Activated naive CD4-positive, alpha-beta T cell treated with anti-CD3 and anti-CD28 coated beads, Interleukin-2, amount 10 ng/mL, durations not matched to agents 7 days and 5 days (primary cell): ENCODE measurements at regions not wholly inside any gene's neighbourhood (a gene's known extent, or its start where the extent isn't known, plus 50 kb on each side); places are given as distances from the start of the nearest gene placed in this dataset.
"Not testable (repeated sequence)": the region's sequence is repeated elsewhere in the genome, so short reads cannot be mapped to it uniquely, and the experiment has no call there.

Source experiments
- CTCF ChIA-PET: fragments of 350-600 bp; sonication (Branson Sonifier 250); formaldehyde crosslinking; loops from one replicate; lab custom pipeline; 2021; ENCODE audit warnings: antibody characterized with exemption; lab: Charles Lee
- DNase-seq: peaks from one replicate; pipeline ENCODE4 v3.0.0-alpha.2; 2020
- H3K27ac Mint-ChIP-seq: one replicate; pipeline ENCODE4 v1.8.0; 2021; ENCODE audit warnings: mild to moderate bottlenecking, moderate library complexity, mixed read lengths
- H3K27me3 Mint-ChIP-seq: one replicate; pipeline ENCODE4 v1.8.0; 2021; ENCODE audit warnings: mild to moderate bottlenecking, mixed read lengths
- H3K36me3 Mint-ChIP-seq: one replicate; pipeline ENCODE4 v1.8.0; 2021; ENCODE audit warnings: mixed read lengths
- H3K4me1 Mint-ChIP-seq: one replicate; pipeline ENCODE4 v1.8.0; 2021; ENCODE audit warnings: mixed read lengths
- H3K4me3 Mint-ChIP-seq: one replicate; pipeline ENCODE4 v1.8.0; 2021; ENCODE audit warnings: mild to moderate bottlenecking, moderate library complexity, mixed read lengths
- H3K9me3 Mint-ChIP-seq: one replicate; pipeline ENCODE4 v1.8.0; 2021; ENCODE audit warnings: mixed read lengths

- CTCF ChIA-PET: no interaction called here
- H3K27ac Mint-ChIP-seq: no peak overlapping the region
- H3K36me3 Mint-ChIP-seq: no peaks in the 10 kb centered on the region
- no peak overlapping the region for H3K4me3 Mint-ChIP-seq
- peaks cover 2% of the 10 kb centered on the region for H3K9me3 Mint-ChIP-seq
- H3K27me3 Mint-ChIP-seq: peaks cover 4% of the 10 kb centered on the region
- H3K4me1 Mint-ChIP-seq: peaks cover 3% of the 10 kb centered on the region
- no peak for DNase-seq
Measured at GRCh38 chr11:13135385-13136271, 126.5 kb downstream of the RASSF10 start.

DNA sequence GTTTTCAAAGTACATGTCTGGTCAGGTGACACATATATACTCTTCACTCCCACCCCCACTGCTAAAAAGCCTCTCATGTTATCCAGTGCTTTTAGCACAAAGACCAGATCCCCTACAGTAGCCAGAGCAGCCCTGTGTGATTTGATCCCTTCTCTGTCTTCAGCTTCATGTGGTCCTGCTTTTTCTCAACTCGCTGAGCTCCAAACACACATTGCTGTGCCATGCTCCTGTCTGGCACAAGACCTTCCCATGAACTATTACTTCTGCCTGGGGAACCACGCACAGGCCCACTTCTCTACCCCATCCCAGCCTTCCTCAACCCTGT is 127.1 kb downstream of the RASSF10 start:
- peaks cover 3% of the 10 kb centered on the region for H3K4me1 Mint-ChIP-seq
- no peak for DNase-seq
- CTCF ChIA-PET: no interaction called here
- H3K36me3 Mint-ChIP-seq: no peaks in the 10 kb centered on the region
- no peak overlapping the region for H3K4me3 Mint-ChIP-seq
- no peak overlapping the region for H3K27ac Mint-ChIP-seq
- peaks cover 2% of the 10 kb centered on the region for H3K9me3 Mint-ChIP-seq
- peaks cover 4% of the 10 kb centered on the region for H3K27me3 Mint-ChIP-seq

DNA sequence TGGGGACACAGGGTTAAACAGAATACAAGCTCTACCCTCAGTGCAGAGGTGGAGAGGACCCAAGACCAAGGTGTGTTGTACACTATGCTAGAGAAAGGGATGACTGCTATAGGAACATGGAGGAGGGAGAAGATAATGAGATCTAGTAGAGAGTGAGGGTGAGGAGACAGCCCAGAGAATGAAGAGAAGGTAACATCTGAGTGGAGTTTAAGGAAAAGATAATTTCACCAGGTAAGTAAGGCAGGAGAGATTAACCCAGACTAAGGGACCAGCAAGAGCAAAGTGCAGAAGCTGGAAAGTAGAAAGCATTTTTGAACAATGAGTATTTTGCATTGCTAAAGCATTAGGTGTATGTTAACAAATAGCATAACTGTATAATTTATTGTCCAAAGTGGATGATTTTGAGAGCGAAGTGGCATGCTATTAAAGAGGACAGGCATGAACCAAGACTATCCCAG is 128.8 kb downstream of the RASSF10 start:
- Mint-ChIP-seq H3K27me3 (peaks cover 4% of the 10 kb centered on the region), H3K9me3 (peaks cover 2% of the 10 kb centered on the region), H3K36me3 (no peaks in the 10 kb centered on the region), H3K4me1 (peaks cover under 1% of the 10 kb centered on the region), H3K27ac (no peak overlapping the region), H3K4me3 (no peak overlapping the region)
- CTCF ChIA-PET: no interaction called here
- DNase-seq: no peak

DNA sequence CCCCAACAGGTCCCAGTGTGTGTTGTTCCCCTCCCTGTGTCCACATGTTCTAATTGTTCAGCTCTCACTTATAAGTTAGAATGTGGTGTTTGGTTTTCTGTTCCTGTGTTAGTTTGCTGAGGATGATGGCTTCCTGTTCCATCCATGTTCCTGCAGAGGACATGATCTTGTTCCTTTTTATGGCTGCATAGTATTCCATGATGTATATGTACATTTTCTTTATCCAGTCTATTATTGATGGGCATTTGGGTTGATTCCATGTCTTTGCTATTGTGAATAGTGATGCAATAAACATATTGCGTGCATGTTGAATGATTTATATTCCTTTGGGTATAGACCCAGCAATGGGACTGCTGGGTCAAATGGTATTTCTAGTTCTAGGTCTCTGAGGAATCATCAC is 130.0 kb downstream of the RASSF10 start:
- H3K4me3 Mint-ChIP-seq, H3K27me3 Mint-ChIP-seq, CTCF ChIA-PET, DNase-seq, H3K36me3 Mint-ChIP-seq, H3K4me1 Mint-ChIP-seq, H3K27ac Mint-ChIP-seq, H3K9me3 Mint-ChIP-seq: not testable (repeated sequence)

DNA sequence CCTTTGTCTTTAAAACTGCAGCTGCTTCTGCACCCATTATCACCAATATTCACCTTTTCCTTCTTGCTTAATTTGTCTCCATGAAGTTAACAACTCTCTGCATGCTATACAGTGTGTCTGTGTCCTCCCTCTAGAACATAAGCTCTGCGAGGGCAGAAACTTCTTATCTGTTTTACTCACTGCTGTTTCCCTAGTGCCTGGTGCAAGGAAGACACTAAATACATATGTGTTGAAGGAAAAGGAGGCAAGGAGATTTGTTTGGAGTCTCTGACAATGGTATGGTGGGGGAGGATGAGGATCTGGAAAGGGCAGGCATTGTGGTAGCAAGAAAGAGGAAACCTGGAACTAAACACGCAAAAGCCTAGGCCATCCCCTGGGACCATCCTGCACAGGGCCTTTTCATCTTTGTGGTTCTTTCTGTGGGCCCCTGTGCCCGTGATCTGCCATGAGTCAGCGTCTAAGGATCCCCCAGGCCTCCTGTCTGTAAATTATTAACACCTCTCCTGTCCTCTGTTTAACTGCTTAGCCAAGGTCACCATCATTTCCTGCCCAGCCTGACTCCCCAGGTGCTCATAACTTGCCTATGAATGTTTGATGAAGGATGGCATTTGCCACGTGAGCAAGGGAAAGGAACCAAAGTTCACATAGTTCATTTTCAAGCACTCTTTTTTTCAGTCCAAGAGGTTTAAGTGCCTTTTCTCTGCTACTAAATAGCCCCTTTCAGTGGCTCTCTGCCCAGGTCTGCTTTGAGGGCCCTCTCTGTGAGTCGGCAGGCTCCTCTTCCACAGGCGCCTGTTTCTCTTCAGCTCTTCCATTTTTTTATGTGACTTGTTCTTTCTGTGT is 131.1 kb downstream of the RASSF10 start:
- H3K4me1 Mint-ChIP-seq: no peaks in the 10 kb centered on the region
- no peaks in the 10 kb centered on the region for H3K36me3 Mint-ChIP-seq
- CTCF ChIA-PET: no interaction called here
- H3K4me3 Mint-ChIP-seq: no peak overlapping the region
- H3K9me3 Mint-ChIP-seq: peaks cover 2% of the 10 kb centered on the region
- no peak for DNase-seq
- H3K27me3 Mint-ChIP-seq: peaks cover 3% of the 10 kb centered on the region
- no peak overlapping the region for H3K27ac Mint-ChIP-seq

DNA sequence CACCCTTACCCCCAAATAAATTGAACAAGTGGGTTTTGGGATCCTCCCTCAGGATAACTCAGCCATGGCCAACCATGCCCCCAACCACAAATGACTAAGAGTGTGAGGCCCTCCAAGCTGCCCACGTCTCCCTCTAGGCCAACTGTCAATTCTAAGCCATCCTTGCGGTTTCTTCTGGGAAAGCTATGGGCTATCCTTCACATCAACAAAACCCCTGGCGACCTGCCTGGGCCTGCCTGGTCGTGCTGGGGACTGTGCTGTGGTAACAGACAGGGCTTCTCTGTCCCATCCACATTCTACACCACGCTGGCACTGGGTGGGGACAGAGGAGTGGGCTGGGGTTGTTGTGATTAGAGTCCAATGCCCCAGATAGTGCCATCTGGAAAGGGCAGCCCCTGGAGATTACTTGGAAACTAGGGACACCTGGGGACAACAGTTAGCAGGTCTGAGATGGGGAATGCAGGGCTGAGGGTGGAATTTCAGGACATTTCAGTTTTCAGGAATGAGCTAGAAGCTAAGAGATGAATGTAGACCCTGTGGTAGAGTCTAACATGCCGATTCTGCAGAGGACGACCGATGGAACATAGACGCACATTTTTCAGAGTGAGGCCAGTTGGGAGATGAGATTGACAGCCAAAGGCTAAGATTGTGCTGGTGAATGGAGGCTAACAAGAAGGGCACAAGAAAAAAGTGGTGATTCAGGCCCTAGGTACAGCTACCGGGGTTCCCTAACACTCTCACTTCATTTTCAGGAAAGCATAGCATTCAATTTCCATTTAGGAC is 131.9 kb downstream of the RASSF10 start:
- Mint-ChIP-seq H3K27me3 (peaks cover 3% of the 10 kb centered on the region), H3K9me3 (peaks cover 2% of the 10 kb centered on the region), H3K27ac (no peak overlapping the region), H3K4me1 (no peaks in the 10 kb centered on the region), H3K36me3 (no peaks in the 10 kb centered on the region), H3K4me3 (no peak overlapping the region)
- no peak for DNase-seq
- CTCF ChIA-PET: no interaction called here

GRCh38 chr11:13141731-13142709 is 132.9 kb downstream of the RASSF10 start:
- Mint-ChIP-seq H3K9me3 (peaks cover 2% of the 10 kb centered on the region), H3K36me3 (no peaks in the 10 kb centered on the region), H3K4me3 (no peak overlapping the region), H3K27ac (no peak overlapping the region), H3K4me1 (no peaks in the 10 kb centered on the region), H3K27me3 (peaks cover 3% of the 10 kb centered on the region)
- CTCF ChIA-PET: no interaction called here
- no peak for DNase-seq

DNA sequence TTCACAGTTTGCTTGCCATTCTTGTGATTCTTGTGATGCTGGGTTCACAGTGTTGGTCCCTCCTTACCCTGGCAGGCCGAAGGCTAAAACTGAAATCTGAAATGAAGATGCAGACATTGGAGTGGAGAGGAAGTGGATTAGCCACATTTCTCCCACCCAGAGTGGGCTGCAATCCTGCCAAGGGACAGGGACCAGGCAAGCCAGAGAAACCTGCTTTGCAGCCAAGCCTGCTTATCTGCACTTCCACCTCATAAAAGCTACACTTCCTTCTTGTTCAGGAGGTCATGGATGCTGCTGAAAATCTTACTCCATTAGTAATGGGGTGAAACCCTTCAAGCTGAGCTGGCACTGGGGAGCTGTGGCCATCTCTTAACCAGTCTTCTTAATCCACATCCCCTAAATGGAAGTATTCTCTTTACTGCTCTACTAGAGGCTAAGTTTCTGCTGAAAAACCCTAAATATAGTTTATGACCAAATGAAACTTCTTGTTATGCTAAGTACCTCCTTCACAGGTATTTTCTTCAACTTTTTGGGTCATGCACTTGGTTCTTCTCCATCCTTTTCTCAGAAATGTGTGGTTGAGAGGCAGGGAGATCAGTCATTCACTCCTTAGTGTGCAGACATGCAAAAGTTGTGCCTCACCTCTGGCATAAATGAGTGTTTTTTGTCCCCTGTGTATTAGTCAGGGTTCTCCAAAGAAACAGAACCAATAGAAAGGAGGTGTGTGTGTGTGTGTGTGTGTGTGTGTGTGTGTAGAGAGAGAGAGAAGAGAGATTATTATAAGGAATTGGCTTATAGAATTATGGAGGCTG is 133.9 kb upstream of the BMAL1 start:
- no peak for DNase-seq
- peaks cover 3% of the 10 kb centered on the region for H3K27me3 Mint-ChIP-seq
- H3K4me1 Mint-ChIP-seq: no peaks in the 10 kb centered on the region
- H3K9me3 Mint-ChIP-seq: peaks cover 2% of the 10 kb centered on the region
- no peak overlapping the region for H3K27ac Mint-ChIP-seq
- no peak overlapping the region for H3K4me3 Mint-ChIP-seq
- CTCF ChIA-PET: no interaction called here
- no peaks in the 10 kb centered on the region for H3K36me3 Mint-ChIP-seq

DNA sequence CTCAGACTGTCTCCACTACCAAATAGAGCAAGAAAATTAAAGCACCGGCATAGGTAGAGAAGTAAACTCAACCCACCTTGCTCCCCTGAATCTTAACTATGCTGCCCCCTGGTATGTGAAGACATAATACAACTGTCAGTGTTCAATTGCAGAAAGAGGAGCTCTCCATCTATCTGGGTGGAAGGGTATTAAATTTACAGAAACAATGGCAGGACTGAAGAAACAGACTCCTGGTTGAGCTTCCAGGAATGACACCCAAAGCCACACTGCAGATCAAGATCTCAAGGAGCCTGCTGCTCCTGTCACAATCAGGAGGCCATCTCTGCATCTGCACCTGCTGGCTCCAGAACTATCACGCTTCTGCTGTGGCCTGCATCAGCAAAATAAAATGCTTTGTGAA is 132.1 kb upstream of the BMAL1 start:
- CTCF ChIA-PET: no interaction called here
- H3K27me3 Mint-ChIP-seq: peaks cover 3% of the 10 kb centered on the region
- no peak overlapping the region for H3K27ac Mint-ChIP-seq

DNA sequence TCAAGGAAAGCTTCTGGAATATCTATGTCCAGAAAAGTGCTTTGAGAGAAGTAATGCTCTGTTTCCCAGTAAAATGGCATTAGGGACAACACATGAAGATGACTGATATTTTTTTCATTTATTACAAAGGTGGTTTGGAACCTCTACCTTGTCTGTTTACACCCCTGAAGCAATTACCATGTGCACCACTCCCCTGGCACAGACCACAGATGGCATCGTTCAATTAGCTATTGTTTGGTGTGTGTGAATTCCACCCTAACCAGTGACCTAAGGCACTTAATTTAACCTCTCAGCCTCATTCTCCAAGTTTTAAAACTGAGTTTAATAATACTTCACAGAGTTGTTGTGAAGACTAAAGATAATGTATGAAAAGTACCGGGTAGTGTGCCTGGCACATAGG is 127.6 kb upstream of the BMAL1 start:
- Mint-ChIP-seq H3K27me3 (peaks cover 5% of the 10 kb centered on the region), H3K36me3 (no peaks in the 10 kb centered on the region), H3K4me1 (no peaks in the 10 kb centered on the region), H3K9me3 (no peaks in the 10 kb centered on the region), H3K4me3 (no peak overlapping the region), H3K27ac (no peak overlapping the region)
- CTCF ChIA-PET: no interaction called here
- no peak for DNase-seq

More for the DNA sequence above, 132.1 kb upstream of the BMAL1 start:
- no peaks in the 10 kb centered on the region for H3K4me1 Mint-ChIP-seq
- DNase-seq: no peak
- no peak overlapping the region for H3K4me3 Mint-ChIP-seq
- H3K36me3 Mint-ChIP-seq: no peaks in the 10 kb centered on the region
- H3K9me3 Mint-ChIP-seq: no peaks in the 10 kb centered on the region

GRCh38 chr11:13150487-13150886 is 127.1 kb upstream of the BMAL1 start:
- no peak overlapping the region for H3K4me3 Mint-ChIP-seq
- H3K36me3 Mint-ChIP-seq: no peaks in the 10 kb centered on the region
- no peak overlapping the region for H3K27ac Mint-ChIP-seq
- H3K9me3 Mint-ChIP-seq: no peaks in the 10 kb centered on the region
- H3K27me3 Mint-ChIP-seq: peaks cover 5% of the 10 kb centered on the region
- DNase-seq: no peak
- CTCF ChIA-PET: no interaction called here
- H3K4me1 Mint-ChIP-seq: no peaks in the 10 kb centered on the region

DNA sequence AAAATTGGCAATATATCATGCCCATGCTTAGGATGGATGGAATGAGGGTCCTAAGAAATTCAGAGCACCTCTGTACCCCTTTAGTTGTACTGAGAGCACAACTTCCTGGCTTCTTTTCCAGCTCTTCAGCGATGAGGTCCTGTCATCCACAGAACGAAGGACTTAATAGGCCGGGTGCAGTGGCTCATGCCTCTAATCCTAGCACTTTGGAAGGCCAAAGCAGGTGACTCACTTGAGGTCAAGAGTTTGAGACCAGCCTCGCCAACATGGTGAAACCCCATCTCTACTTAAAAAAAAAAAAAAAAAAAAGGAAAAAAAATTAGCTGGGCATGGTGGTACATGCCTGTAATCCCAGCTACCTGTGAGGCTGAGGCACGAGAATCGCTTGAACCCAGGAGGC is 125.3 kb upstream of the BMAL1 start:
- Mint-ChIP-seq H3K36me3 (no peaks in the 10 kb centered on the region), H3K9me3 (peaks cover under 1% of the 10 kb centered on the region), H3K27ac (no peak overlapping the region), H3K4me3 (no peak overlapping the region), H3K27me3 (peaks cover 5% of the 10 kb centered on the region), H3K4me1 (no peaks in the 10 kb centered on the region)
- CTCF ChIA-PET: no interaction called here
- no peak for DNase-seq
